ENCODE measurements at regions not wholly inside any gene's neighbourhood (a gene's known extent, or its start where the extent isn't known, plus 50 kb on each side); places are given as distances from the start of the nearest gene placed in this dataset.

- 47 to 58% methylated on average over 2 to 3 of the region's 7 CpGs for WGBS, 2 experiments (ENCODE audit: insufficient coverage in 2 of 2)
- Histone ChIP-seq H3K9me3 (ENCODE audit: control insufficient read depth, low read length) (no peaks in the 10 kb centered on the region), H3K36me3 (ENCODE audit: control insufficient read depth, insufficient read depth, low read length) (no peaks in the 10 kb centered on the region), H3K4me1 (ENCODE audit: control insufficient read depth, insufficient read depth, low read length, poor library complexity, severe bottlenecking) (no peaks in the 10 kb centered on the region), H3K27ac (ENCODE audit: low read depth, low read length, severe bottlenecking) (no peak overlapping the region), H3K4me3 (ENCODE audit: extremely low read depth, insufficient read depth, low read length, poor library complexity, severe bottlenecking) (no peak overlapping the region)
Observed at GRCh38 chr15:25536801-25537611, 98.2 kb upstream of the UBE3A start.

GRCh38 chr15:25535866-25536265 is 97.0 kb upstream of the UBE3A start:
- Histone ChIP-seq H3K4me1 (ENCODE audit: control insufficient read depth, insufficient read depth, low read length, poor library complexity, severe bottlenecking) (no peaks in the 10 kb centered on the region), H3K27ac (ENCODE audit: low read depth, low read length, severe bottlenecking) (no peak overlapping the region), H3K36me3 (ENCODE audit: control insufficient read depth, insufficient read depth, low read length) (no peaks in the 10 kb centered on the region), H3K4me3 (ENCODE audit: extremely low read depth, insufficient read depth, low read length, poor library complexity, severe bottlenecking) (no peak overlapping the region), H3K9me3 (ENCODE audit: control insufficient read depth, low read length) (no peaks in the 10 kb centered on the region)
- 95 to 100% methylated on average over 1 to 2 of the region's 5 CpGs for WGBS, 2 experiments (ENCODE audit: insufficient coverage in 2 of 2)

- no peaks in the 10 kb centered on the region for H3K36me3 ChIP-seq (ENCODE audit: control insufficient read depth, insufficient read depth, low read length)
- H3K4me3 ChIP-seq (ENCODE audit: extremely low read depth, insufficient read depth, low read length, poor library complexity, severe bottlenecking), result no peak overlapping the region
- no peaks in the 10 kb centered on the region for H3K4me1 ChIP-seq (ENCODE audit: control insufficient read depth, insufficient read depth, low read length, poor library complexity, severe bottlenecking)
- 83% methylated on average over 1 of the region's 6 CpGs; no CpG with 5 or more reads in 1 of the 2 experiments for WGBS, 2 experiments (ENCODE audit: insufficient coverage in 2 of 2)
- H3K9me3 ChIP-seq (ENCODE audit: control insufficient read depth, low read length), result no peaks in the 10 kb centered on the region
- no peak overlapping the region for H3K27ac ChIP-seq (ENCODE audit: low read depth, low read length, severe bottlenecking)
Observed at GRCh38 chr15:25534293-25534692, 95.5 kb upstream of the UBE3A start.

- no peak overlapping the region for H3K27ac ChIP-seq (ENCODE audit: low read depth, low read length, severe bottlenecking)
- no peaks in the 10 kb centered on the region for H3K9me3 ChIP-seq (ENCODE audit: control insufficient read depth, low read length)
- H3K36me3 ChIP-seq (ENCODE audit: control insufficient read depth, insufficient read depth, low read length), result no peaks in the 10 kb centered on the region
- H3K4me1 ChIP-seq (ENCODE audit: control insufficient read depth, insufficient read depth, low read length, poor library complexity, severe bottlenecking), result no peaks in the 10 kb centered on the region
- H3K4me3 ChIP-seq (ENCODE audit: extremely low read depth, insufficient read depth, low read length, poor library complexity, severe bottlenecking), result no peak overlapping the region
- 75 to 83% methylated on average over 2 of the region's 4 CpGs for WGBS, 2 experiments (ENCODE audit: insufficient coverage in 2 of 2)
Observed at GRCh38 chr15:25532269-25533140, 93.7 kb upstream of the UBE3A start.

GRCh38 chr15:25529774-25530173 is 91.0 kb upstream of the UBE3A start:
- Histone ChIP-seq H3K36me3 (ENCODE audit: control insufficient read depth, insufficient read depth, low read length) (no peaks in the 10 kb centered on the region), H3K27ac (ENCODE audit: low read depth, low read length, severe bottlenecking) (no peak overlapping the region), H3K4me3 (ENCODE audit: extremely low read depth, insufficient read depth, low read length, poor library complexity, severe bottlenecking) (no peak overlapping the region), H3K9me3 (ENCODE audit: control insufficient read depth, low read length) (no peaks in the 10 kb centered on the region), H3K4me1 (ENCODE audit: control insufficient read depth, insufficient read depth, low read length, poor library complexity, severe bottlenecking) (no peaks in the 10 kb centered on the region)
- WGBS, 2 experiments (ENCODE audit: insufficient coverage in 2 of 2), result 70% methylated on average over 2 of the region's 3 CpGs; no CpG with 5 or more reads in 1 of the 2 experiments

GRCh38 chr15:25527118-25527517 is 88.3 kb upstream of the UBE3A start:
- Histone ChIP-seq H3K27ac (ENCODE audit: low read depth, low read length, severe bottlenecking) (no peak overlapping the region), H3K4me3 (ENCODE audit: extremely low read depth, insufficient read depth, low read length, poor library complexity, severe bottlenecking) (no peak overlapping the region), H3K9me3 (ENCODE audit: control insufficient read depth, low read length) (no peaks in the 10 kb centered on the region), H3K4me1 (ENCODE audit: control insufficient read depth, insufficient read depth, low read length, poor library complexity, severe bottlenecking) (no peaks in the 10 kb centered on the region), H3K36me3 (ENCODE audit: control insufficient read depth, insufficient read depth, low read length) (no peaks in the 10 kb centered on the region)
- 76 to 100% methylated on average over 1 to 3 of the region's 3 CpGs for WGBS, 2 experiments (ENCODE audit: insufficient coverage in 2 of 2)

- WGBS, 2 experiments (ENCODE audit: insufficient coverage in 2 of 2), result 74 to 75% methylated on average over 6 of the region's 8 CpGs
- H3K36me3 ChIP-seq (ENCODE audit: control insufficient read depth, insufficient read depth, low read length), result no peaks in the 10 kb centered on the region
Observed at GRCh38 chr15:25525741-25526140, 86.9 kb upstream of the UBE3A start.

GRCh38 chr15:25515633-25516032 is 76.8 kb upstream of the UBE3A start:
- Histone ChIP-seq H3K36me3 (ENCODE audit: control insufficient read depth, insufficient read depth, low read length) (no peaks in the 10 kb centered on the region), H3K4me1 (ENCODE audit: control insufficient read depth, insufficient read depth, low read length, poor library complexity, severe bottlenecking) (peaks cover 5% of the 10 kb centered on the region), H3K9me3 (ENCODE audit: control insufficient read depth, low read length) (no peaks in the 10 kb centered on the region), H3K27ac (ENCODE audit: low read depth, low read length, severe bottlenecking) (no peak overlapping the region), H3K4me3 (ENCODE audit: extremely low read depth, insufficient read depth, low read length, poor library complexity, severe bottlenecking) (no peak overlapping the region)
- 83 to 90% methylated on average over 2 to 6 of the region's 6 CpGs for WGBS, 2 experiments (ENCODE audit: insufficient coverage in 2 of 2)

More at GRCh38 chr15:25525741-25526140, 86.9 kb upstream of the UBE3A start:
- Histone ChIP-seq H3K4me3 (ENCODE audit: extremely low read depth, insufficient read depth, low read length, poor library complexity, severe bottlenecking) (no peak overlapping the region), H3K4me1 (ENCODE audit: control insufficient read depth, insufficient read depth, low read length, poor library complexity, severe bottlenecking) (no peaks in the 10 kb centered on the region), H3K9me3 (ENCODE audit: control insufficient read depth, low read length) (no peaks in the 10 kb centered on the region), H3K27ac (ENCODE audit: low read depth, low read length, severe bottlenecking) (no peak overlapping the region)

GRCh38 chr15:25514522-25514921 is 75.7 kb upstream of the UBE3A start:
- Histone ChIP-seq H3K36me3 (ENCODE audit: control insufficient read depth, insufficient read depth, low read length) (no peaks in the 10 kb centered on the region), H3K4me3 (ENCODE audit: extremely low read depth, insufficient read depth, low read length, poor library complexity, severe bottlenecking) (no peak overlapping the region)
- 84 to 85% methylated on average over 7 to 9 of the region's 9 CpGs for WGBS, 2 experiments (ENCODE audit: insufficient coverage in 2 of 2)

GRCh38 chr15:25512957-25513356 is 74.1 kb upstream of the UBE3A start:
- Histone ChIP-seq H3K27ac (ENCODE audit: low read depth, low read length, severe bottlenecking) (no peak overlapping the region), H3K36me3 (ENCODE audit: control insufficient read depth, insufficient read depth, low read length) (no peaks in the 10 kb centered on the region), H3K4me3 (ENCODE audit: extremely low read depth, insufficient read depth, low read length, poor library complexity, severe bottlenecking) (no peak overlapping the region), H3K4me1 (ENCODE audit: control insufficient read depth, insufficient read depth, low read length, poor library complexity, severe bottlenecking) (peaks cover 14% of the 10 kb centered on the region), H3K9me3 (ENCODE audit: control insufficient read depth, low read length) (no peaks in the 10 kb centered on the region)
- WGBS, 2 experiments (ENCODE audit: insufficient coverage in 2 of 2), result 88 to 89% methylated on average over 3 of the region's 3 CpGs

More at GRCh38 chr15:25514522-25514921, 75.7 kb upstream of the UBE3A start:
- Histone ChIP-seq H3K4me1 (ENCODE audit: control insufficient read depth, insufficient read depth, low read length, poor library complexity, severe bottlenecking) (peaks cover 13% of the 10 kb centered on the region), H3K9me3 (ENCODE audit: control insufficient read depth, low read length) (no peaks in the 10 kb centered on the region), H3K27ac (ENCODE audit: low read depth, low read length, severe bottlenecking) (no peak overlapping the region)

Measured in mesodermal cell (in vitro differentiated cells).